Fibroblast of the aortic adventitia (primary cell): ENCODE measurements at regions not wholly inside any gene's neighbourhood (a gene's known extent, or its start where the extent isn't known, plus 50 kb on each side); places are given as distances from the start of the nearest gene placed in this dataset.

Source experiments
- DNase-seq: peaks from one replicate; pipeline ENCODE4 v3.0.0-alpha.2; 2010; ENCODE audit warnings: low read depth
- H3K4me3 ChIP-seq: 2 replicates; pipeline ENCODE4 v1.5.1; 2011; ENCODE audit warnings: low read depth, mild to moderate bottlenecking, control low read depth, low read length, moderate library complexity
- CTCF ChIP-seq: IDR thresholded peaks from 2 replicates; pipeline ENCODE4 v1.5.1; 2011; ENCODE audit warnings: mild to moderate bottlenecking, low read length, control low read depth, inconsistent platforms; ENCODE audit not compliant: insufficient read depth

GRCh38 chr3:177606891-177607290, 409.6 kb upstream of the TBL1XR1 start:
- no peak overlapping the region for H3K4me3 ChIP-seq
- TF ChIP-seq CTCF: no peak
- no peak for DNase-seq

GRCh38 chr3:177607589-177607988, 410.3 kb upstream of the TBL1XR1 start:
- H3K4me3 ChIP-seq: no peak overlapping the region
- TF ChIP-seq CTCF: no peak
- DNase-seq: no peak

GRCh38 chr3:177608443-177608842, 411.2 kb upstream of the TBL1XR1 start:
- DNase-seq: no peak
- TF ChIP-seq CTCF: no peak
- H3K4me3 ChIP-seq: no peak overlapping the region

- no peak for TF ChIP-seq CTCF
- no peak overlapping the region for H3K4me3 ChIP-seq
These were observed 412.3 kb upstream of the TBL1XR1 start for GRCh38 chr3:177609613-177610012.

GRCh38 chr3:177610262-177610661, 413.0 kb upstream of the TBL1XR1 start:
- no peak for DNase-seq
- H3K4me3 ChIP-seq: no peak overlapping the region
- no peak for TF ChIP-seq CTCF

More at GRCh38 chr3:177609613-177610012, 412.3 kb upstream of the TBL1XR1 start:
- DNase-seq: no peak

GRCh38 chr3:177610686-177611633, 413.7 kb upstream of the TBL1XR1 start:
- no peak for DNase-seq
- no peak overlapping the region for H3K4me3 ChIP-seq
- no peak for TF ChIP-seq CTCF
